LNCAP (cell line): ENCODE measurements at regions not wholly inside any gene's neighbourhood (a gene's known extent, or its start where the extent isn't known, plus 50 kb on each side); places are given as distances from the start of the nearest gene placed in this dataset.

ENCODE experiments used
- TF ChIP-seq, protein P1 (sequence below): fragments of 450-650 bp; IDR thresholded peaks from 2 replicates; pipeline ENCODE4 v1.5.1; 2017; ENCODE audit warnings: mild to moderate bottlenecking

DNA sequence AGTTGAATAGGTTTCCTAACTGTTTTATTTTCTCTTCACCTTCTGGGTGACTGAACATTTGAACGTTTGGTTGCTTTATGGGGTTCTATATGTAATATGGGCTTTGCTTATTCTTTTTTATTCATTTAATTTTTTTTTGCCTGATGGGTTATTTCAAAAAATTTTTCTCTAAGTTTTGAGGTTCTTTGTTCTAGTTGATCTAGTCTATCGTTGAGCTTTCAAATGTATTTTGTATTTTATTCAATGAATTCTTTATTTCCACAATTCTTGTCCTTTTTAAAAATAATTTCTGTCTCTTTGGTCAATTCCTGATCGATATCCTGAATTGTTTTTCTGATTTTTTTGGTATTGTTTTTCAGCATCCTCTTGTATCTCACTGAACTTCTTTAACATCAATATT, 239.5 kb upstream of the PCDH9 start:
- TF ChIP-seq, protein P1, sequence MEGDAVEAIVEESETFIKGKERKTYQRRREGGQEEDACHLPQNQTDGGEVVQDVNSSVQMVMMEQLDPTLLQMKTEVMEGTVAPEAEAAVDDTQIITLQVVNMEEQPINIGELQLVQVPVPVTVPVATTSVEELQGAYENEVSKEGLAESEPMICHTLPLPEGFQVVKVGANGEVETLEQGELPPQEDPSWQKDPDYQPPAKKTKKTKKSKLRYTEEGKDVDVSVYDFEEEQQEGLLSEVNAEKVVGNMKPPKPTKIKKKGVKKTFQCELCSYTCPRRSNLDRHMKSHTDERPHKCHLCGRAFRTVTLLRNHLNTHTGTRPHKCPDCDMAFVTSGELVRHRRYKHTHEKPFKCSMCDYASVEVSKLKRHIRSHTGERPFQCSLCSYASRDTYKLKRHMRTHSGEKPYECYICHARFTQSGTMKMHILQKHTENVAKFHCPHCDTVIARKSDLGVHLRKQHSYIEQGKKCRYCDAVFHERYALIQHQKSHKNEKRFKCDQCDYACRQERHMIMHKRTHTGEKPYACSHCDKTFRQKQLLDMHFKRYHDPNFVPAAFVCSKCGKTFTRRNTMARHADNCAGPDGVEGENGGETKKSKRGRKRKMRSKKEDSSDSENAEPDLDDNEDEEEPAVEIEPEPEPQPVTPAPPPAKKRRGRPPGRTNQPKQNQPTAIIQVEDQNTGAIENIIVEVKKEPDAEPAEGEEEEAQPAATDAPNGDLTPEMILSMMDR = no peak

DNA sequence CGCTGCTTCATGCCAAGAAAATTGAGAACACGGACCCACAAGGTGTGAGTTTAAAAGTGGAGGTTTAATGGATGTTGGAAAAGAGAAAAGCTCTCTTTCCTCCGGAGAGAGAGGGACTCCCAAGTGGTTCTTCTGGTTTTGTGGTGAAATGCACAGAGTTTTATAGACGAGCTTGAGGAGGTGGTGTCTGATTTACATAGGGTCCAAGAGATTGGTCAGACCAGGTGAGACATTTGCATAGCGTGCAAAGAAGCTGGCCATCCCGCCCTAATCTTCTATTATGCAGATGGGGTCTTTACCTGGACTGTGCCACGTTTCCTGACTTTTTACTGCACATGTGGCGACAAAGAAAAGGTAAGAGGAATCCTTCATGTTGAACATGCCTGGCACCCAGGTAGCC, 236.4 kb upstream of the PCDH9 start:
- TF ChIP-seq, protein P1 = no peak

DNA sequence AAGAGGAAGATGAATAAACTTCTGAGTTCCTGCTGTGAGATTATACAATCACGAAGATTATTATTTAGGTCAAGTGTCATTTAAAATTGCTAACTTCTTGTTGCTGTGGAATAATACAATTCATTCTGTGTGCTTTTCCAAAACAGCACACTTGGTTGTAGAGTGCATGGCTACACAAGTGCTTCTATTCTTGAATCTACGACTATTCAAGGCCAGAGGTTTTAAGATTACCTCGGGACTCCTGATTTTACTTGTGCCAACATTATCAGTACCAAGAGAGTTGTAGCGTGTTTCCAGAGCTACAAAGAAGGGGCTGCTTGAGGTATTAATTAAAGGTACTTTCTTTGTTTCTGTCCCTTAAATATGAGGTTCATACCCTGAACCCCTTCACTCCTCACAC, 234.0 kb upstream of the PCDH9 start:
- TF ChIP-seq, protein P1 = no peak

DNA sequence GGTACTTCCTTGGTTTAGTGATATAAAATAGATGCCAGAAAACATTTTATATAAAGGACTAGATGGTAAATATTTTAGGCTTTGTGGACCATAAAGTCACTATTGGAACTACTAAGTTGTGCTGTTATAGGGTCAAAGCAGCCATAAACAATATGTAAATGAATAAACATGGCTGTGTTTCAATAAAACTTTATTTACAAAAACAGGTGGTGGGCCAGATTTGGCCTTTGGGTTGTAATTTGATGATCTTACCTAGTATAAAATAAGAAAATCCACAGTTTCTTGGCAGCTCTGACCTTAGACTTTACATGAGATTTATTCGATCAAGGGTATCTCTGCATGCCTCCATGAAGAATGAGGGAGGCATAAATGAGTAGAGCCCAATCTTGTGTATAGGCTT, 232.0 kb upstream of the PCDH9 start:
- TF ChIP-seq, protein P1 = no peak

DNA sequence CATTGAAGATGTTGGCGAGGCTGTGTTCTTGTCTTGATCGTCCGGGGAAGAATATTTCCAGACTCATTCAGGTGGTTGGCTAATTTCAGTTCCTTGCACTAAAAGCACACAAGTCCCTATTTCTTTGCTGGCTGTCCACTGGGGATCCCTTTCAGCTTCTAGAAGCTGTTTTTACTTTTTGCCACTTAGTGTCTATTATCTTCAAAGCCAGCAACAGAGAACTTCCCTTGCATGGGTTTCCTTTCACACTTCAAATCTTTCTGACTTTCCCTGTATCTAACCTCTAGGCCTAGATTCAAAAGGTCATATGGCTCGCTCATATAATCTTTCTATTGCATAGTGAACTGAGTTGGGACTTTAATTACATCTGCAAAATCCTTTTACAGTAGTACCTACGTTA, 215.3 kb upstream of the PCDH9 start:
- TF ChIP-seq, protein P1 = no peak

DNA sequence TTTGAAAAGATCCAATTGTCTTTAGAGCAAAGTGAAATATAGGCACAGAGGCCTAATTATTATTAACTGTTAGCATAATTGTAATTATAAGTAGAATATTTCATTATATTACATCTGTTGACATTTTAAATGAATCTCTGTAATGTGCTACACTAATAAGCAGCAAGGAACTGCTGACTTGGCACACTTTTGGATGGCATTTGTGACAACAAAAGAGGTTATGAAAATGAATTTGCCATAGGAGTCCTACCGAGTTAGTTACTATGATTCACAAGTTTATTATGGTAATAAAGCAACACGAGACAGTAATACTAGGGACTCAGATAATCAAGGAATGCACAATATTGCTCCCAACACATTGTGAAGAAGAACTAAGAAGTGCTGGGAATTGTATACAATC, 213.8 kb upstream of the PCDH9 start:
- TF ChIP-seq, protein P1 = no peak

DNA sequence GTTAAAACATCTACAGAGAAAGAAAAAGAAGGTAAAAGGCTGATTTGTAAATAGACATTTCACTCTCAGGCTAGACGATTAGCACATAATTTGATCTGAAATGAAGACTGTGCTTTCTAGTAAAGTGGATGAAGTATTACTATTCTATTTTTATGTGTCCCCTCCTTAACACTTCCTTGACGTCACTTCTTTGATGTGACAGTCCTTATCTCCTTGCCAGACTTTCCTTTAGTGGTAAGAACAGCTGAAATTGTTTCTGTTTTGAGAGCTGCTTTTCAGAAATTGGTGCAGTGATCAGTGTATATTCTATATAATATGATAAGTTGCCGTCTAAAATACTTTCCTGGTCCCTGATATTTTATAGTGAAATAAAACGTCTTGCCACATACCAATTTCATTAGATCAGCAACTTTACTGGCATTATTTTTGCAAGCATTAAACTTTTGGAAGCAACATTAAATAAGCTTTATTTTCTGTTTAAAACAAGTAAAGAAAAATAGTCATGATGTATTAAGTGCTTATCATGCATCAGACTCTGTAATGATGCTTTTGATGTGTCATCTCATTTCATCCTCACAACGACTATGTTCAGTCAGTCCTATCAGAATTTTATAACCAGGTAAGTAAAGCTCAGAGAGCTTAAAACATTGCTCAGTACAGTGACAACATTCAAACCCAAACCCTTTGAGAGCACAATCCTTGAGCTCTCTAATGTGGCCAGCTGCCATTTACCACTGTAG, 210.3 kb upstream of the PCDH9 start:
- TF ChIP-seq, protein P1 = no peak

DNA sequence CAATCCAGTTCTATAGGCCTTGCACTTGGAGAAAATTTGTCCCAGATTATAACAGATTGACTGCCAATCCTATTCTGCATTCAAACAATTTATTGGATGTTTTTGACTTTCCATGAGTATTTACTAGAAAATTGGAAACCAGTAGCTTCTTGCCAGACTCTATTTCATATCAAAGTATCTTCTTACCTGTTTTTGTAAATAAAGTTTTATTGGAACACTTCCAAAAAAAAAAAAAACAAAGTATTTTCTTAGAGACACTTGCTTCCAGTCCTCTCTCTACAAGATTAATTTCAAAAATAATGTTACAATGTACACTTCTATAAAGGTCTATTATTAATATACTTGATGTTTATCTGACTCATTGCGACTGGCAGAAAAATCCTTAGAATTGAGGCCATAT, 209.2 kb upstream of the PCDH9 start:
- TF ChIP-seq, protein P1 = no peak
